HEK293T (cell line): ENCODE measurements at regions not wholly inside any gene's neighbourhood (a gene's known extent, or its start where the extent isn't known, plus 50 kb on each side); places are given as distances from the start of the nearest gene placed in this dataset.
"Not testable (repeated sequence)": the region's sequence is repeated elsewhere in the genome, so short reads cannot be mapped to it uniquely, and the experiment has no call there.

Experiments used
- PKNOX1 ChIP-seq: fragments of 450-650 bp; IDR thresholded peaks from 2 replicates; pipeline ENCODE4 v1.6.1; 2016
- SUZ12 ChIP-seq: fragments of 450-650 bp; IDR thresholded peaks from 2 replicates; pipeline ENCODE4 v1.6.1; 2016; ENCODE audit warnings: mild to moderate bottlenecking

GRCh38 chr2:185988907-185989306, 250.3 kb downstream of the FSIP2 start:
- TF ChIP-seq SUZ12, PKNOX1: not testable (repeated sequence)
